ENCODE measurements at regions not wholly inside any gene's neighbourhood (a gene's known extent, or its start where the extent isn't known, plus 50 kb on each side); places are given as distances from the start of the nearest gene placed in this dataset.

DNA sequence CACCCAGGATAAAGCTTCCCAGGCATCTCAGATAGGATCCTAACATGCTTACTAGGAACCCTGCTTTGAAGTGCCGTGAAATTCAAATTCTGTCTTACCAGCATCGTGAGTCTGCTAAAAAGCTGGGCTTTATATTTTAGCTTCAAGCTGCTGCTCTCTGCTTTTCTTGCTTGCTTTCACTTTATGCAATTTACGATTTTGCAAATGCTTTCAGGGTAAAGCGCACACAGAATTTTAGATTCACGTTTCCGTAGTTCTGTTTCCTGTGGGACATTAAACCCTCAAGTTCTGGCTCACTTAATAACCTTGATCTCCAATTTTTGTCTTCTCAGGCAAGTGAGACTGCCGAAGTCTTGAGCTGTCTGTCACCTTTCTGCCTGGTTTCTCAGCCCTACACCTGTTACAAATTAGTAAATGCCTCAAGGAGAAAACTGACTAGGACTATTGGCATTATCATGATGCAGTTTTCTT lies 170.5 kb upstream of the TGFBR2 start:
- Histone ChIP-seq H3K4me3 (ENCODE audit: low read length) (no peak overlapping the region), H3K9ac (ENCODE audit: low read length) (no peak overlapping the region), H2AFZ (ENCODE audit: low read depth, low read length) (no peak overlapping the region), H3K36me3 (ENCODE audit: insufficient read depth, low read length) (no peaks in the 10 kb centered on the region), H3K27ac (ENCODE audit: low read length) (no peak overlapping the region), H3K27me3 (ENCODE audit: insufficient read depth, low read depth, low read length) (no peaks in the 10 kb centered on the region), H3K4me2 (ENCODE audit: low read length) (no peak overlapping the region), H3K9me3 (ENCODE audit: low read length) (no peaks in the 10 kb centered on the region), H3K9me2 (ENCODE audit: insufficient read depth, low read length) (no peaks in the 10 kb centered on the region), H3F3A (ENCODE audit: insufficient read depth, low read length, poor library complexity, severe bottlenecking) (no peaks in the 10 kb centered on the region), H4K20me1 (ENCODE audit: insufficient read depth) (no peaks in the 10 kb centered on the region), H3K79me2 (replicated peaks; ENCODE audit: insufficient read depth, low read length) (no peaks in the 10 kb centered on the region)
- no peak for TF ChIP-seq TAF1 (IDR thresholded peaks at IDR 0.05; ENCODE audit: low read depth)
- TF ChIP-seq RAD21 (conservative IDR thresholded peaks at IDR 0.05), result no peak
- TF ChIP-seq, protein P1, sequence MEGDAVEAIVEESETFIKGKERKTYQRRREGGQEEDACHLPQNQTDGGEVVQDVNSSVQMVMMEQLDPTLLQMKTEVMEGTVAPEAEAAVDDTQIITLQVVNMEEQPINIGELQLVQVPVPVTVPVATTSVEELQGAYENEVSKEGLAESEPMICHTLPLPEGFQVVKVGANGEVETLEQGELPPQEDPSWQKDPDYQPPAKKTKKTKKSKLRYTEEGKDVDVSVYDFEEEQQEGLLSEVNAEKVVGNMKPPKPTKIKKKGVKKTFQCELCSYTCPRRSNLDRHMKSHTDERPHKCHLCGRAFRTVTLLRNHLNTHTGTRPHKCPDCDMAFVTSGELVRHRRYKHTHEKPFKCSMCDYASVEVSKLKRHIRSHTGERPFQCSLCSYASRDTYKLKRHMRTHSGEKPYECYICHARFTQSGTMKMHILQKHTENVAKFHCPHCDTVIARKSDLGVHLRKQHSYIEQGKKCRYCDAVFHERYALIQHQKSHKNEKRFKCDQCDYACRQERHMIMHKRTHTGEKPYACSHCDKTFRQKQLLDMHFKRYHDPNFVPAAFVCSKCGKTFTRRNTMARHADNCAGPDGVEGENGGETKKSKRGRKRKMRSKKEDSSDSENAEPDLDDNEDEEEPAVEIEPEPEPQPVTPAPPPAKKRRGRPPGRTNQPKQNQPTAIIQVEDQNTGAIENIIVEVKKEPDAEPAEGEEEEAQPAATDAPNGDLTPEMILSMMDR (IDR thresholded peaks at IDR 0.05; ENCODE audit: poor library complexity, severe bottlenecking), result no peak
- TF ChIP-seq POLR2AphosphoS5 (IDR thresholded peaks at IDR 0.05), result no peak
- TF ChIP-seq MXI1 (conservative IDR thresholded peaks at IDR 0.05; ENCODE audit: poor library complexity, severe bottlenecking), result no peak
- no peak for TF ChIP-seq EP300 (conservative IDR thresholded peaks at IDR 0.05; ENCODE audit: poor library complexity, severe bottlenecking)
- TF ChIP-seq SMC3 (conservative IDR thresholded peaks at IDR 0.05; ENCODE audit: poor library complexity), result no peak
- TF ChIP-seq, protein P2, sequence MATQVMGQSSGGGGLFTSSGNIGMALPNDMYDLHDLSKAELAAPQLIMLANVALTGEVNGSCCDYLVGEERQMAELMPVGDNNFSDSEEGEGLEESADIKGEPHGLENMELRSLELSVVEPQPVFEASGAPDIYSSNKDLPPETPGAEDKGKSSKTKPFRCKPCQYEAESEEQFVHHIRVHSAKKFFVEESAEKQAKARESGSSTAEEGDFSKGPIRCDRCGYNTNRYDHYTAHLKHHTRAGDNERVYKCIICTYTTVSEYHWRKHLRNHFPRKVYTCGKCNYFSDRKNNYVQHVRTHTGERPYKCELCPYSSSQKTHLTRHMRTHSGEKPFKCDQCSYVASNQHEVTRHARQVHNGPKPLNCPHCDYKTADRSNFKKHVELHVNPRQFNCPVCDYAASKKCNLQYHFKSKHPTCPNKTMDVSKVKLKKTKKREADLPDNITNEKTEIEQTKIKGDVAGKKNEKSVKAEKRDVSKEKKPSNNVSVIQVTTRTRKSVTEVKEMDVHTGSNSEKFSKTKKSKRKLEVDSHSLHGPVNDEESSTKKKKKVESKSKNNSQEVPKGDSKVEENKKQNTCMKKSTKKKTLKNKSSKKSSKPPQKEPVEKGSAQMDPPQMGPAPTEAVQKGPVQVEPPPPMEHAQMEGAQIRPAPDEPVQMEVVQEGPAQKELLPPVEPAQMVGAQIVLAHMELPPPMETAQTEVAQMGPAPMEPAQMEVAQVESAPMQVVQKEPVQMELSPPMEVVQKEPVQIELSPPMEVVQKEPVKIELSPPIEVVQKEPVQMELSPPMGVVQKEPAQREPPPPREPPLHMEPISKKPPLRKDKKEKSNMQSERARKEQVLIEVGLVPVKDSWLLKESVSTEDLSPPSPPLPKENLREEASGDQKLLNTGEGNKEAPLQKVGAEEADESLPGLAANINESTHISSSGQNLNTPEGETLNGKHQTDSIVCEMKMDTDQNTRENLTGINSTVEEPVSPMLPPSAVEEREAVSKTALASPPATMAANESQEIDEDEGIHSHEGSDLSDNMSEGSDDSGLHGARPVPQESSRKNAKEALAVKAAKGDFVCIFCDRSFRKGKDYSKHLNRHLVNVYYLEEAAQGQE (IDR thresholded peaks at IDR 0.05; ENCODE audit: borderline replicate concordance), result no peak
- TF ChIP-seq EZH2 (IDR thresholded peaks at IDR 0.05; ENCODE audit: borderline replicate concordance, insufficient read depth, low read length, poor library complexity, severe bottlenecking), result no peak

DNA sequence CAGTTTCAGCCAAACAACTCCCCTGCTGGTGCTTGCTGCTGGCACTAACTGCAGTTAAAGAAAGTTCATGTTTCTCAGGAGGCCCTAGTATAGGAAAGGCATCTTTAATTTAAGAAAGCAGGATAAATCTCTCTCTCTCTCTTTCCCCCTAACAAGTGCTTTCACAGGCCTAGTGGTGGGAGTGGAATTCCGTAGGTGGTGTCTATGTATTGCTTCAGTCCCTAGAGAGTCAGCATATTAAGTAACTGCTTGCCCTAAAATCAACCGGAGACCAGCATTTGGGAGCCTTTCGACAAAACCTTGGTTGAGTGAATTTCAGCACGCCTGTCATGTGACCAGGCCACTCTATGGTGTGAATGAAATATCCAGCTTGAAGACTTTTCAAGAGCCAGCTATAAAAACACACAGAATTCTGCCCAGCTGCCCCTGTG lies 169.2 kb upstream of the TGFBR2 start:
- H4K20me1 ChIP-seq (ENCODE audit: insufficient read depth), result no peaks in the 10 kb centered on the region
- TF ChIP-seq EP300 (conservative IDR thresholded peaks at IDR 0.05; ENCODE audit: poor library complexity, severe bottlenecking) (no peak), TAF1 (IDR thresholded peaks at IDR 0.05; ENCODE audit: low read depth) (no peak), SMC3 (conservative IDR thresholded peaks at IDR 0.05; ENCODE audit: poor library complexity) (no peak), EZH2 (IDR thresholded peaks at IDR 0.05; ENCODE audit: borderline replicate concordance, insufficient read depth, low read length, poor library complexity, severe bottlenecking) (no peak), POLR2AphosphoS5 (IDR thresholded peaks at IDR 0.05) (no peak), MXI1 (conservative IDR thresholded peaks at IDR 0.05; ENCODE audit: poor library complexity, severe bottlenecking) (no peak), RAD21 (conservative IDR thresholded peaks at IDR 0.05) (no peak)
- TF ChIP-seq, protein P2 (IDR thresholded peaks at IDR 0.05; ENCODE audit: borderline replicate concordance), result no peak
- TF ChIP-seq, protein P1 (IDR thresholded peaks at IDR 0.05; ENCODE audit: poor library complexity, severe bottlenecking), result no peak
- H3K4me2 ChIP-seq (ENCODE audit: low read length), result no peak overlapping the region
- no peaks in the 10 kb centered on the region for H3K36me3 ChIP-seq (ENCODE audit: insufficient read depth, low read length)
- H3K9me2 ChIP-seq (ENCODE audit: insufficient read depth, low read length), result no peaks in the 10 kb centered on the region
- no peak overlapping the region for H2AFZ ChIP-seq (ENCODE audit: low read depth, low read length)
- H3K4me3 ChIP-seq (ENCODE audit: low read length), result no peak overlapping the region
- H3F3A ChIP-seq (ENCODE audit: insufficient read depth, low read length, poor library complexity, severe bottlenecking), result no peaks in the 10 kb centered on the region
- H3K79me2 ChIP-seq (replicated peaks; ENCODE audit: insufficient read depth, low read length), result no peaks in the 10 kb centered on the region
- H3K9me3 ChIP-seq (ENCODE audit: low read length), result no peaks in the 10 kb centered on the region
- H3K27me3 ChIP-seq (ENCODE audit: insufficient read depth, low read depth, low read length), result no peaks in the 10 kb centered on the region
- H3K9ac ChIP-seq (ENCODE audit: low read length), result no peak overlapping the region
- no peak overlapping the region for H3K27ac ChIP-seq (ENCODE audit: low read length)

Data from neural cell (in vitro differentiated cells).